GM23248 (cell line): ENCODE measurements at regions not wholly inside any gene's neighbourhood (a gene's known extent, or its start where the extent isn't known, plus 50 kb on each side); places are given as distances from the start of the nearest gene placed in this dataset.
"Not testable (repeated sequence)": the region's sequence is repeated elsewhere in the genome, so short reads cannot be mapped to it uniquely, and the experiment has no call there.

ENCODE experiments used
- EZH2 ChIP-seq: fragments of 200-600 bp; sonication (generic); IDR thresholded peaks from 2 replicates; pipeline ENCODE4 v1.6.1; 2018; ENCODE audit warnings: antibody characterized with exemption, mild to moderate bottlenecking; ENCODE audit not compliant: insufficient read depth, poor library complexity, severe bottlenecking
- EZH2phosphoT487 ChIP-seq: fragments of 200-600 bp; sonication (generic); IDR thresholded peaks from 2 replicates; pipeline ENCODE4 v1.6.1; 2018; ENCODE audit warnings: antibody characterized with exemption, moderate library complexity, mild to moderate bottlenecking, low read depth; ENCODE audit not compliant: insufficient read depth

DNA sequence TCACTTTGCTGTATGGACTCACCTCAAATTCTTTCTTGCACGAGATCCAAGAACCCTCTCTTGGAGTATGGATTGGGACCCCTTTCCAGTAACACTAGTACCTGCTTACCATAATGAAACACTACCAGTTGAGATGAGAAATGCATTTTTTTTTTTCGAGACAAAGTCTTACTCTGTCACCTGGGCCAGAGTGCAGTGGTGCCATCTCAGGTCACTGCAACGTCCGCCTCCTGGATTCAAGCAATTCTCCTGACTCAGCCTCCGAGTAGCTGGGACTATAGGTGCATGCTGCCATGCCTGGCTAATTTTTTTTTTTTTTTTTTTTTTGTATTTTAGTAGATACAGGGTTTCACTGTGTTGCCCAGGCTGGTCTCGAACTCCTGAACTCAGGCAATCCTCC, 167.0 kb downstream of the THBS2 start:
- not testable (repeated sequence) for TF ChIP-seq EZH2, EZH2phosphoT487
